Mesendoderm (in vitro differentiated cells): ENCODE measurements at regions not wholly inside any gene's neighbourhood (a gene's known extent, or its start where the extent isn't known, plus 50 kb on each side); places are given as distances from the start of the nearest gene placed in this dataset.

ENCODE experiments used
- DNase-seq: peaks from one replicate; pipeline ENCODE4 v3.0.0; 2013
- H2AK5ac ChIP-seq: 2 replicates; pipeline ENCODE4 v1.6.1; 2013; ENCODE audit warnings: low read length, inconsistent platforms
- H2BK120ac ChIP-seq: 2 replicates; pipeline ENCODE4 v1.6.1; 2013; ENCODE audit warnings: low read depth, mild to moderate bottlenecking, low read length, moderate library complexity, mixed read lengths
- H2BK15ac ChIP-seq: replicated peaks from 2 replicates; pipeline ENCODE4 v1.6.1; 2013; ENCODE audit warnings: low read depth, mild to moderate bottlenecking, moderate library complexity
- H2BK5ac ChIP-seq: 2 replicates; pipeline ENCODE4 v1.6.1; 2013; ENCODE audit warnings: low read length, inconsistent platforms
- H3K18ac ChIP-seq: 2 replicates; pipeline ENCODE4 v1.6.1; 2013; ENCODE audit warnings: mild to moderate bottlenecking, low read length, mixed read lengths
- H3K23ac ChIP-seq: one replicate; pipeline ENCODE4 v1.6.1; 2013; ENCODE audit warnings: low read length
- H3K27ac ChIP-seq: 2 replicates; pipeline ENCODE4 v1.5.1; 2013; ENCODE audit warnings: low read depth, mild to moderate bottlenecking, inconsistent platforms, low read length, moderate library complexity
- H3K27me3 ChIP-seq: 2 replicates; pipeline ENCODE4 v1.6.1; 2013; ENCODE audit warnings: low read length, control low read depth, mild to moderate bottlenecking, inconsistent platforms; ENCODE audit not compliant: insufficient read depth, poor library complexity
- H3K36me3 ChIP-seq: 2 replicates; pipeline ENCODE4 v1.6.1; 2013; ENCODE audit warnings: low read length, inconsistent platforms; ENCODE audit not compliant: control insufficient read depth, insufficient read depth
- H3K4ac ChIP-seq: one replicate; pipeline ENCODE4 v1.6.1; 2013; ENCODE audit warnings: low read depth, mild to moderate bottlenecking, low read length, moderate library complexity
- H3K4me1 ChIP-seq: 2 replicates; pipeline ENCODE4 v1.6.1; 2013; ENCODE audit warnings: low read depth, low read length, inconsistent platforms; ENCODE audit not compliant: control insufficient read depth
- H3K4me2 ChIP-seq: 2 replicates; pipeline ENCODE4 v1.6.1; 2013; ENCODE audit warnings: low read length
- H3K4me3 ChIP-seq: 2 replicates; pipeline ENCODE4 v1.5.1; 2013; ENCODE audit warnings: mild to moderate bottlenecking, low read length
- H3K56ac ChIP-seq: one replicate; pipeline ENCODE4 v1.6.1; 2013; ENCODE audit warnings: low read length
- H3K79me1 ChIP-seq: 2 replicates; pipeline ENCODE4 v1.6.1; 2013; ENCODE audit warnings: low read length, inconsistent platforms
- H3K79me2 ChIP-seq: 2 replicates; pipeline ENCODE4 v1.6.1; 2013; ENCODE audit warnings: mild to moderate bottlenecking, low read length; ENCODE audit not compliant: control insufficient read depth, insufficient read depth
- H3K9ac ChIP-seq: 2 replicates; pipeline ENCODE4 v1.6.1; 2013; ENCODE audit warnings: low read length, inconsistent platforms
- H4K5ac ChIP-seq: one replicate; pipeline ENCODE4 v1.6.1; 2013; ENCODE audit warnings: low read length
- H4K8ac ChIP-seq: one replicate; pipeline ENCODE4 v1.6.1; 2013; ENCODE audit warnings: low read depth, mild to moderate bottlenecking, control low read depth, low read length, moderate library complexity
- WGBS: extraction: QIAGEN DNeasy Blood & Tissue Kit; methylation state at CpG from one replicate; pipeline ENCODE4 v1.1.7; 2013; ENCODE audit warnings: low lambda C conversion rate, missing lambda C conversion rate; ENCODE audit not compliant: insufficient coverage; ENCODE audit errors: extremely low coverage; 5-methylcytosine and 5-hydroxymethylcytosine counted together

DNA sequence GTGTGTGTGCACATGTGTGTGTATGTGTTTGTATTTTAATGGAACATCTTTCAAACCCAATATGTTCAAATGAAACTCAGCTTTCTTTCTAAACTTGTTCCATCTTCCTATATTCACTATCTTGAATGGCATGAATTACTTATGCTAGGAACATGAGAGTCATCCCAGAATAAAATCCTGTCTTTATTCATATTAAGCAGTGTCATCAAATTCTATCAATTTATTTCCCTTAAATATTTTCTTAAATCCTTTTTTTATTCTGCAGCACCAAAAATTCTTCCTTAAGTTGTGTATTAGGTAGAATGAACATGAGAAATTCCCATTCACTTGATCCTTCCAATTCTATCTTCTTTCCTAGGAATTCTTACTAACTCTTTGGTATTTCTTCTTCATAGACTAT is 146.6 kb upstream of the PCDH15 start:
- no peak overlapping the region for H4K8ac ChIP-seq
- H3K27me3 ChIP-seq, result no peaks in the 10 kb centered on the region
- H3K4me1 ChIP-seq, result no peaks in the 10 kb centered on the region
- H3K27ac ChIP-seq, result no peak overlapping the region
- no peak for DNase-seq
- H3K36me3 ChIP-seq, result no peaks in the 10 kb centered on the region
- H4K5ac ChIP-seq, result no peak overlapping the region
- H3K79me1 ChIP-seq, result no peaks in the 10 kb centered on the region
- H3K18ac ChIP-seq, result no peak overlapping the region
- no peak overlapping the region for H3K9ac ChIP-seq
- H3K4me3 ChIP-seq, result no peak overlapping the region
- no peak overlapping the region for H2BK15ac ChIP-seq
- H2AK5ac ChIP-seq, result no peak overlapping the region
- no peak overlapping the region for H3K23ac ChIP-seq
- no peak overlapping the region for H3K56ac ChIP-seq
- H2BK5ac ChIP-seq, result no peak overlapping the region
- no peaks in the 10 kb centered on the region for H3K79me2 ChIP-seq
- no peak overlapping the region for H3K4me2 ChIP-seq
- no peak overlapping the region for H3K4ac ChIP-seq
- H2BK120ac ChIP-seq, result no peak overlapping the region

DNA sequence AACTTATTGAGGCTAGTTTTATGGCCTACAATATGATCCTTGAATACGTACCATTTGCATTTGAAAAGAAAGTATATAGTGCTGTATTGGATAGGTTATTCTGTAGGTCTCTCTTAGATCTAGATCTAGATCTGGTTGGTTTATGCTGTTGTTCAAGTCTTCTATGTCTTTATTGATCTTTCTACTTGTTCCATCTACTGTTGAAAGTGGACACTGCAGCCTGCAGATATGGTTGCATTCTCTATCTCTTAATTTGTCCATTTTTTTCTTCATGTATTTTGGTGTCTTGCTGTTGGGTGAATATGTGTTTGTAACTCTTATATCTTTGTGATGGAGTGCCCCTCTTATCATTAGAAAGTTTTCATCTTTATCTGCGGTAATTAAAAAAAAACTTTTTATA is 139.4 kb upstream of the PCDH15 start:
- Histone ChIP-seq H2BK5ac (no peak overlapping the region), H3K4me1 (no peaks in the 10 kb centered on the region), H3K79me2 (no peaks in the 10 kb centered on the region), H3K4me2 (no peak overlapping the region), H3K27me3 (no peaks in the 10 kb centered on the region), H3K9ac (no peak overlapping the region), H3K56ac (no peak overlapping the region), H3K79me1 (no peaks in the 10 kb centered on the region), H3K36me3 (no peaks in the 10 kb centered on the region), H3K4ac (no peak overlapping the region), H3K4me3 (no peak overlapping the region), H2AK5ac (no peak overlapping the region), H3K27ac (no peak overlapping the region), H2BK15ac (no peak overlapping the region), H2BK120ac (no peak overlapping the region), H3K23ac (no peak overlapping the region), H4K5ac (no peak overlapping the region), H4K8ac (no peak overlapping the region), H3K18ac (no peak overlapping the region)
- WGBS, result no CpG with 5 or more reads among the region's 2 CpGs
- DNase-seq, result no peak

DNA sequence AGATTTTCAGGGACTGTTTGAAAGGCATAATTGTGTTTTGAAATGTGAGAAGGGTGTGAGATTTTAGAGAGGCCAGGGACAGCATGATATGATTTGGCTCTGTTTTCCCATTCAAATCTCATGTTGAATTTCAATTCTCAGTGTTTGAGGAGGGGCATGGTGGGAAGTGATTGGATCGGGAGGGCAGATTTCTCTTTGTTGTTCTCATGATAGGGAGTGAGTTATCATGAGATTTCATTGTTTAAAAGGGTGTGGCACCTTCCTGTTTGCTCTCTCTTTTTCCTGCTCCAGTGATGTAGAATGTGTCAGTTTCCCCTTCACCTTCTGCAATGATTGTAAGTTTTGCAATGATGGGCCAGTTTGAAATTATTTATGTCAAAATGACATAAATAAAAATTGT is 113.0 kb upstream of the PCDH15 start:
- Histone ChIP-seq H3K18ac (no peak overlapping the region), H3K36me3 (no peaks in the 10 kb centered on the region), H3K27me3 (no peaks in the 10 kb centered on the region), H4K8ac (no peak overlapping the region), H3K23ac (no peak overlapping the region), H3K79me2 (no peaks in the 10 kb centered on the region), H3K4me2 (no peak overlapping the region), H3K27ac (no peak overlapping the region), H2AK5ac (no peak overlapping the region), H3K4me3 (no peak overlapping the region), H2BK120ac (no peak overlapping the region), H3K79me1 (no peaks in the 10 kb centered on the region), H2BK5ac (no peak overlapping the region), H3K4me1 (no peaks in the 10 kb centered on the region), H3K56ac (no peak overlapping the region), H3K9ac (no peak overlapping the region), H2BK15ac (no peak overlapping the region), H3K4ac (no peak overlapping the region), H4K5ac (no peak overlapping the region)
- WGBS, result no CpG with 5 or more reads among the region's 1 CpG
- DNase-seq, result no peak

DNA sequence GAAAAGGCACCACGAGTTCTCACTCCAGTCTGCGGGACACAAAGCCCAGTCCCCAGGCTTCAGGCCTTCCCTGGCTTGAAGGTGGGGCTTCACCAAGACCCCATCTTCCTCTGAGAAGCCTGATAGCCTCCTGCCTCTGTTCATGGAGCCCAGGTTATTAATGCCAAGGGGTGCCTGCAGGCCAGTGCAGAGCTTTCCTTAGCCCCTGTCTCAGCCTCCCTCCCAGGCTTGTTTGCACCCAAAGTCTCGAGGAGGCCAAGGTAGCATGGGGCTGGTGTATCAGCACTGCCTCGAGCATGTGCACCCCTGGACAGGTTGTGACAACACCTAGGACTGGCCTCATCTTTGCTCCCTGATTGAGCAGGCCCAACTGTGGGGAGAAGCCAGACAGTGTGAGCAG is 108.1 kb upstream of the PCDH15 start:
- Histone ChIP-seq H3K4ac (no peak overlapping the region), H3K4me1 (no peaks in the 10 kb centered on the region), H3K27ac (no peak overlapping the region), H2BK5ac (no peak overlapping the region), H3K79me2 (no peaks in the 10 kb centered on the region), H3K4me2 (no peak overlapping the region), H3K18ac (no peak overlapping the region), H3K27me3 (no peaks in the 10 kb centered on the region), H3K36me3 (no peaks in the 10 kb centered on the region), H2BK120ac (no peak overlapping the region), H3K4me3 (no peak overlapping the region), H3K79me1 (no peaks in the 10 kb centered on the region), H3K23ac (no peak overlapping the region), H4K8ac (no peak overlapping the region), H3K9ac (no peak overlapping the region), H2AK5ac (no peak overlapping the region), H3K56ac (no peak overlapping the region), H2BK15ac (no peak overlapping the region), H4K5ac (no peak overlapping the region)
- WGBS, result no CpG with 5 or more reads among the region's 4 CpGs
- DNase-seq, result no peak

DNA sequence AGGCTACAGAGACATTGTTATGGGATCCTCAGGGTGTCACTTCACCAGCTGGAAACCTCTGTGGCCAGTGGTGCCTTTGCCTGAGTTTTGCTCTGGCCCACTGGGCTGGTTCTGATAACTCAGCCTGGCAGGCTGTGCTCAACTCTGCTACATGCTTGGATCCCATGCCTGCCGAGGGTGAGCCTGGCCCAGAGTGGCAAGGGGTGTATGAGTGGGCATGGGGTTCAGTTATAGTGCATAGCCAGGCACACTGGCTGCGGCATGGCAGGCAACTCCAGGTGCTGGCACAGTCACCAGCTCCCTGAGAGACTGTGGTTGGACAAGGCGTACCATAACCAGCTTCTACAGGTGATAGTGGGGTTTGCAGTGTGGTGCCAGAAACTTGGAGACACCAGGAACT is 107.0 kb upstream of the PCDH15 start:
- H3K9ac ChIP-seq, result no peak overlapping the region
- H3K56ac ChIP-seq, result no peak overlapping the region
- no peak overlapping the region for H3K4me3 ChIP-seq
- H2AK5ac ChIP-seq, result no peak overlapping the region
- no peak overlapping the region for H4K8ac ChIP-seq
- no peak overlapping the region for H2BK120ac ChIP-seq
- no peak overlapping the region for H3K27ac ChIP-seq
- H3K36me3 ChIP-seq, result no peaks in the 10 kb centered on the region
- H3K18ac ChIP-seq, result no peak overlapping the region
- no peak overlapping the region for H2BK15ac ChIP-seq
- no peak for DNase-seq
- no peaks in the 10 kb centered on the region for H3K79me2 ChIP-seq
- H3K4ac ChIP-seq, result no peak overlapping the region
- no peak overlapping the region for H3K23ac ChIP-seq
- H4K5ac ChIP-seq, result no peak overlapping the region
- H3K4me2 ChIP-seq, result no peak overlapping the region
- H3K4me1 ChIP-seq, result no peaks in the 10 kb centered on the region
- H2BK5ac ChIP-seq, result no peak overlapping the region
- no peaks in the 10 kb centered on the region for H3K79me1 ChIP-seq
- WGBS, result no CpG with 5 or more reads among the region's 3 CpGs
- no peaks in the 10 kb centered on the region for H3K27me3 ChIP-seq

DNA sequence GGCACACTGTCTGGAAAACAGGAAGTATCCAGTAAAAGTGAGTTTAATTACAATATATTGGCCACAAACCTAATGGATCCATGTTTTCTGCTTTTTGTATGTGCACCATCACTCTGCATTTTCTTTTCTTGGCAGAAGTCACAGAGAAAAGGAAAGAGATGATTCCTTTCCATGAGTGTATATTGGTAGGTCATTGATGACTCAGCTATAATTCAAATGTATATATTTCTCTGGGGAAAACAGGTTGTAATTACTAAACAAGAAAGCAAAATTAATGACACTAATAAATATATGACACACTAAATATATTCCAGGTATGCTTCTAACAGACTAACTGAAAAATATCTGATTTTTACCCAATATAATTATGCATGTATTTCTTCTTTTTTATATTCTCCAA is 105.9 kb upstream of the PCDH15 start:
- Histone ChIP-seq H3K79me2 (no peaks in the 10 kb centered on the region), H3K23ac (no peak overlapping the region), H4K5ac (no peak overlapping the region), H2BK120ac (no peak overlapping the region), H3K4me3 (no peak overlapping the region), H3K27me3 (no peaks in the 10 kb centered on the region), H3K9ac (no peak overlapping the region), H2BK5ac (no peak overlapping the region), H2AK5ac (no peak overlapping the region), H2BK15ac (no peak overlapping the region), H4K8ac (no peak overlapping the region), H3K79me1 (no peaks in the 10 kb centered on the region), H3K18ac (no peak overlapping the region), H3K27ac (no peak overlapping the region), H3K56ac (no peak overlapping the region), H3K4ac (no peak overlapping the region), H3K4me1 (no peaks in the 10 kb centered on the region), H3K4me2 (no peak overlapping the region), H3K36me3 (no peaks in the 10 kb centered on the region)
- no peak for DNase-seq
